ENCODE measurements at regions not wholly inside any gene's neighbourhood (a gene's known extent, or its start where the extent isn't known, plus 50 kb on each side); places are given as distances from the start of the nearest gene placed in this dataset.

GRCh38 chr1:212188599-212189351 lies 96.4 kb upstream of the PPP2R5A start:
- no peak for TF ChIP-seq CTCF (conservative IDR thresholded peaks at IDR 0.05; ENCODE audit: low read depth, low read length)
- no peak for TF ChIP-seq EZH2phosphoT487 (IDR thresholded peaks at IDR 0.05; ENCODE audit: borderline replicate concordance, low read length)
